GM12878 (cell line): ENCODE measurements at regions not wholly inside any gene's neighbourhood (a gene's known extent, or its start where the extent isn't known, plus 50 kb on each side); places are given as distances from the start of the nearest gene placed in this dataset.

ENCODE experiments used
- ATAC-seq: fragments of 200-7000 bp; cut with Tn5 transposase; 3 replicates; pipeline ENCODE4 v1.9.1; 2020; ENCODE audit warnings: mild to moderate bottlenecking, moderate library complexity
- BruUV-seq: library from RNA; stranded (reverse); fragments of 400-500 nt; replicated peaks from 2 replicates; lab custom pipeline; 2021; lab: Mats Ljungman, UMichigan
- CTCF ChIA-PET: fragments of 300-600 bp; sonication (Branson Sonifier 250); formaldehyde crosslinking; extraction: SDS; loops from one replicate; lab custom pipeline; 2021; ENCODE audit warnings: inconsistent platforms; lab: Yijun Ruan, JAX
- POLR2A ChIA-PET: fragments of 350-600 bp; formaldehyde crosslinking; extraction: SDS; loops from one replicate; lab custom pipeline; 2021; ENCODE audit warnings: inconsistent platforms; lab: Charles Lee
- RAD21 ChIA-PET: fragments of 300-600 bp; sonication (Branson Sonifier 250); formaldehyde crosslinking; loops from one replicate; lab custom pipeline; 2023; ENCODE audit warnings: antibody characterized with exemption; ENCODE audit not compliant: unreplicated experiment; lab: Charles Lee
- SMC1A ChIA-PET: fragments of 300-600 bp; sonication (Branson Sonifier 250); formaldehyde crosslinking; loops from one replicate; lab custom pipeline; 2023; ENCODE audit not compliant: unreplicated experiment, uncharacterized antibody; lab: Charles Lee
- DNase-seq: peaks from one replicate; pipeline ENCODE4 v3.0.0-alpha.2; 2011; ENCODE audit warnings: low read depth, low spot score
- FAIRE-seq: peaks from 3 replicates; lab custom pipeline; 2011; peaks lifted over from hg19 to GRCh38; lab: Jason Lieb, UNC
- H2AFZ ChIP-seq: 2 replicates; pipeline ENCODE4 v1.6.0; 2011; ENCODE audit warnings: low read depth, low read length, control low read depth; ENCODE audit not compliant: control insufficient read depth
- H3K27ac ChIP-seq: 2 replicates; pipeline ENCODE4 v1.5.1; 2011; ENCODE audit warnings: control low read depth; ENCODE audit not compliant: control insufficient read depth, insufficient read depth
- H3K27me3 ChIP-seq, 2 experiments: replicated peaks in 1 of 2; 2 replicates each; pipeline versions ENCODE4 v1.6.0 to v1.6.1; 2011; ENCODE audit warnings: low read length in 1 of 2; ENCODE audit not compliant: control insufficient read depth in 2 of 2, insufficient read depth in 2 of 2
- H3K36me3 ChIP-seq, 2 experiments: 2 replicates each; pipeline ENCODE4 v1.5.1; 2011; ENCODE audit warnings: low read length in 1 of 2; ENCODE audit not compliant: control insufficient read depth in 2 of 2, insufficient read depth in 2 of 2
- H3K4me1 ChIP-seq: 2 replicates; pipeline ENCODE4 v1.6.1; 2011; ENCODE audit warnings: mild to moderate bottlenecking, low read length, moderate library complexity, mixed read lengths; ENCODE audit not compliant: control insufficient read depth, insufficient read depth
- H3K4me2 ChIP-seq: 2 replicates; pipeline ENCODE4 v1.6.0; 2011; ENCODE audit warnings: control low read depth; ENCODE audit not compliant: control insufficient read depth, insufficient read depth
- H3K4me3 ChIP-seq: fragments of 200-600 bp; sonication (generic); 2 replicates; pipeline ENCODE4 v1.5.1; 2016
- H3K79me2 ChIP-seq: 2 replicates; pipeline ENCODE4 v1.6.0; 2011; ENCODE audit warnings: low read length; ENCODE audit not compliant: control insufficient read depth, insufficient read depth
- H3K9ac ChIP-seq: 2 replicates; pipeline ENCODE4 v1.8.0; 2011; ENCODE audit warnings: low read length, control low read depth, mixed read lengths; ENCODE audit not compliant: control insufficient read depth, insufficient read depth
- H3K9me3 ChIP-seq: replicated peaks from 3 replicates; pipeline ENCODE4 v1.5.1; 2011; ENCODE audit warnings: mild to moderate bottlenecking, low read length; ENCODE audit not compliant: control insufficient read depth, insufficient read depth
- H4K20me1 ChIP-seq: 2 replicates; pipeline ENCODE4 v1.6.0; 2011; ENCODE audit not compliant: control insufficient read depth, insufficient read depth
- CHD2 ChIP-seq: IDR thresholded peaks from 2 replicates; pipeline ENCODE4 v1.6.1; 2011; ENCODE audit warnings: low read depth, low read length, improper control_type of control experiment, borderline replicate concordance
- E2F8 ChIP-seq: fragments of 450-650 bp; IDR thresholded peaks from 2 replicates; pipeline ENCODE4 v1.6.1; 2018; ENCODE audit warnings: mild to moderate bottlenecking, low read depth, moderate library complexity; ENCODE audit not compliant: partially characterized antibody
- IKZF1 ChIP-seq: fragments of 450-650 bp; conservative IDR thresholded peaks from 2 replicates; pipeline ENCODE4 v1.6.1; 2017; ENCODE audit warnings: antibody characterized with exemption, mild to moderate bottlenecking
- KLF5 ChIP-seq: fragments of 450-650 bp; IDR thresholded peaks from 2 replicates; pipeline ENCODE4 v1.6.1; 2014; ENCODE audit warnings: mild to moderate bottlenecking; ENCODE audit not compliant: partially characterized antibody
- NKRF ChIP-seq: fragments of 450-650 bp; conservative IDR thresholded peaks from 2 replicates; pipeline ENCODE4 v1.6.1; 2017; ENCODE audit warnings: mild to moderate bottlenecking, moderate library complexity
- NR2F1 ChIP-seq: fragments of 450-650 bp; conservative IDR thresholded peaks from 2 replicates; pipeline ENCODE4 v1.6.1; 2017; ENCODE audit warnings: mild to moderate bottlenecking
- POLR2A ChIP-seq: IDR thresholded peaks from 2 replicates; pipeline ENCODE4 v1.6.1; 2011; ENCODE audit warnings: low read depth, mild to moderate bottlenecking, low read length
- RUNX3 ChIP-seq: IDR thresholded peaks from 2 replicates; pipeline ENCODE4 v1.6.1; 2012; ENCODE audit warnings: low read length, inconsistent platforms
- SMAD1 ChIP-seq: fragments of 450-650 bp; IDR thresholded peaks from 2 replicates; pipeline ENCODE4 v1.6.1; 2018; ENCODE audit warnings: mild to moderate bottlenecking, low read depth; ENCODE audit not compliant: partially characterized antibody
- SRF ChIP-seq, 2 experiments: IDR thresholded peaks; 2 replicates each; pipeline ENCODE4 v1.6.1; 2011; ENCODE audit warnings: low read depth in 2 of 2, low read length in 2 of 2, mild to moderate bottlenecking in 1 of 2, moderate library complexity in 1 of 2
- TARDBP ChIP-seq: IDR thresholded peaks from 2 replicates; pipeline ENCODE4 v1.6.1; 2016; ENCODE audit warnings: borderline replicate concordance
- TCF3 ChIP-seq: IDR thresholded peaks from 2 replicates; pipeline ENCODE4 v1.6.1; 2012; ENCODE audit warnings: low read depth, mild to moderate bottlenecking, low read length, borderline replicate concordance; ENCODE audit not compliant: insufficient read depth
- ZNF207 ChIP-seq: fragments of 450-650 bp; IDR thresholded peaks from 2 replicates; pipeline ENCODE4 v1.6.1; 2014; ENCODE audit warnings: antibody characterized with exemption, mild to moderate bottlenecking, borderline replicate concordance
- WGBS: methylation state at CpG from one replicate; pipeline ENCODE4 v1.1.6; 2016; ENCODE audit warnings: low lambda C conversion rate; ENCODE audit not compliant: insufficient replicate concordance, insufficient coverage; ENCODE audit errors: missing lambda C conversion rate; 5-methylcytosine and 5-hydroxymethylcytosine counted together
- in situ Hi-C: fragments of 300-500 bp; cut with MboI; formaldehyde crosslinking; loops from 9 replicates; pipeline ENCODE4 v1.14.3; 2018; ENCODE audit warnings: mixed read lengths
- intact Hi-C: fragments of 100-400 bp; cut with micrococcal nuclease; formaldehyde crosslinking; loops from one replicate; pipeline ENCODE4 v1.14.2; 2022; ENCODE audit not compliant: unreplicated experiment
- TF ChIP-seq, protein P1 (sequence below): fragments of 150-350 bp; IDR thresholded peaks from 2 replicates; pipeline ENCODE4 v1.6.1; 2016; ENCODE audit warnings: low read depth, low read length

DNA sequence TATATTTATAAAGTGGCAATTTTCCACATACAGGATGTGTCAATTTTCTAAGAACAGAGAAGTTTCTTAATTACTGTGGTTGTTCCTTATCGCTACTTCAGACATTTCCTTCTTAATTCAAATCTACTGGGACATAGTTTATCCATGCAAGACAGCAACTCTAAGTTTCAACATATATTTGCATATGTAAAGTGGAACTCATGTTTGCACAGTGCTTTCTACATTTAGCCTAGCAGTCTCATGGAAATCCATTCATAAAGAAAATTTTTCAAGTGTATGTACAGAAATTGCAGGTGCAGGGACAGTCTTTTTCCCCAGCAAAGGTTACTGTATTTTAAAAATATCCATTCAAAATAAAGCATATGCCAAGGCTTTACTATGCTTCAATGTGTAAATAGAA is 956.7 kb upstream of the SEL1L start (continued):
- no peak for TF ChIP-seq NKRF

- Histone ChIP-seq H3K4me2 (no peak overlapping the region), H3K36me3 (no peaks in the 10 kb centered on the region), H3K79me2 (no peaks in the 10 kb centered on the region), H3K27me3 (no peaks in the 10 kb centered on the region), H3K27ac (no peak overlapping the region), H3K4me1 (no peaks in the 10 kb centered on the region), H3K9me3 (no peaks in the 10 kb centered on the region), H3K9ac (no peak overlapping the region), H3K4me3 (no peak overlapping the region), H2AFZ (no peak overlapping the region), H4K20me1 (no peaks in the 10 kb centered on the region)
- POLR2A ChIA-PET: no interaction called here
- intact Hi-C loops: no loop called here
- RAD21 ChIA-PET: no interaction called here
- CTCF ChIA-PET: no interaction called here
- in situ Hi-C loops: no loop called here
- BruUV-seq: no TSS peak
- DNase-seq: no peak
- SMC1A ChIA-PET: no interaction called here
- no peak for FAIRE-seq
- ATAC-seq: no peak
- 6% methylated on average over 1 of the region's 1 CpG for WGBS
- TF ChIP-seq NR2F1 (no peak), SMAD1 (no peak), IKZF1 (no peak), NKRF (no peak), KLF5 (no peak), CHD2 (no peak), E2F8 (no peak), ZNF207 (no peak), POLR2A (no peak), TARDBP (no peak), RUNX3 (no peak), TCF3 (no peak), SRF (IDR thresholded peaks at IDR 0.05; ENCODE audit: low read depth in 2 of 2, low read length in 2 of 2) (no peak)
- TF ChIP-seq, protein P1, sequence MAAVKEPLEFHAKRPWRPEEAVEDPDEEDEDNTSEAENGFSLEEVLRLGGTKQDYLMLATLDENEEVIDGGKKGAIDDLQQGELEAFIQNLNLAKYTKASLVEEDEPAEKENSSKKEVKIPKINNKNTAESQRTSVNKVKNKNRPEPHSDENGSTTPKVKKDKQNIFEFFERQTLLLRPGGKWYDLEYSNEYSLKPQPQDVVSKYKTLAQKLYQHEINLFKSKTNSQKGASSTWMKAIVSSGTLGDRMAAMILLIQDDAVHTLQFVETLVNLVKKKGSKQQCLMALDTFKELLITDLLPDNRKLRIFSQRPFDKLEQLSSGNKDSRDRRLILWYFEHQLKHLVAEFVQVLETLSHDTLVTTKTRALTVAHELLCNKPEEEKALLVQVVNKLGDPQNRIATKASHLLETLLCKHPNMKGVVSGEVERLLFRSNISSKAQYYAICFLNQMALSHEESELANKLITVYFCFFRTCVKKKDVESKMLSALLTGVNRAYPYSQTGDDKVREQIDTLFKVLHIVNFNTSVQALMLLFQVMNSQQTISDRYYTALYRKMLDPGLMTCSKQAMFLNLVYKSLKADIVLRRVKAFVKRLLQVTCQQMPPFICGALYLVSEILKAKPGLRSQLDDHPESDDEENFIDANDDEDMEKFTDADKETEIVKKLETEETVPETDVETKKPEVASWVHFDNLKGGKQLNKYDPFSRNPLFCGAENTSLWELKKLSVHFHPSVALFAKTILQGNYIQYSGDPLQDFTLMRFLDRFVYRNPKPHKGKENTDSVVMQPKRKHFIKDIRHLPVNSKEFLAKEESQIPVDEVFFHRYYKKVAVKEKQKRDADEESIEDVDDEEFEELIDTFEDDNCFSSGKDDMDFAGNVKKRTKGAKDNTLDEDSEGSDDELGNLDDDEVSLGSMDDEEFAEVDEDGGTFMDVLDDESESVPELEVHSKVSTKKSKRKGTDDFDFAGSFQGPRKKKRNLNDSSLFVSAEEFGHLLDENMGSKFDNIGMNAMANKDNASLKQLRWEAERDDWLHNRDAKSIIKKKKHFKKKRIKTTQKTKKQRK: no peak
Observed at GRCh38 chr14:82492157-82492556, 958.5 kb upstream of the SEL1L start.
